T-helper 2 cell (primary cell): ENCODE measurements at regions not wholly inside any gene's neighbourhood (a gene's known extent, or its start where the extent isn't known, plus 50 kb on each side); places are given as distances from the start of the nearest gene placed in this dataset.
"Not testable (repeated sequence)": the region's sequence is repeated elsewhere in the genome, so short reads cannot be mapped to it uniquely, and the experiment has no call there.

ENCODE experiments used
- DNase-seq, 5 experiments: peaks; one replicate each; pipeline versions ENCODE4 v3.0.0 to v3.0.0-alpha.2; 2012 to 2022

- not testable (repeated sequence) for DNase-seq
Measured at GRCh38 chr22:10934704-10935103, 4593.3 kb upstream of the OR11H1 start.

- peak in 1 of 5 experiments; percentile 9 for DNase-seq
Measured at GRCh38 chr22:10961043-10961860, 4566.7 kb upstream of the OR11H1 start.

- DNase-seq: not testable (repeated sequence)
Measured at GRCh38 chr22:10961861-10962255, 4566.1 kb upstream of the OR11H1 start.
